Calu3 (cell line): ENCODE measurements at regions not wholly inside any gene's neighbourhood (a gene's known extent, or its start where the extent isn't known, plus 50 kb on each side); places are given as distances from the start of the nearest gene placed in this dataset.
"Not testable (repeated sequence)": the region's sequence is repeated elsewhere in the genome, so short reads cannot be mapped to it uniquely, and the experiment has no call there.

Experiments
- BruUV-seq: library from RNA; stranded (reverse); fragments of 400-500 nt; replicated peaks from 2 replicates; lab custom pipeline; 2021; lab: Mats Ljungman, UMichigan
- CTCF ChIA-PET: fragments of 300-600 bp; sonication (Branson Sonifier 250); formaldehyde crosslinking; loops from one replicate; lab custom pipeline; 2022; ENCODE audit warnings: antibody characterized with exemption; lab: Charles Lee
- DNase-seq: peaks from one replicate; pipeline ENCODE4 v3.0.0; 2022
- H3K27ac Mint-ChIP-seq: one replicate; pipeline ENCODE4 v1.8.0; 2022; ENCODE audit warnings: mixed read lengths; ENCODE audit not compliant: unreplicated experiment
- H3K27me3 Mint-ChIP-seq: one replicate; pipeline ENCODE4 v1.8.0; 2022; ENCODE audit warnings: mixed read lengths; ENCODE audit not compliant: unreplicated experiment
- H3K36me3 Mint-ChIP-seq: one replicate; pipeline ENCODE4 v1.8.0; 2022; ENCODE audit warnings: mild to moderate bottlenecking, moderate library complexity, mixed read lengths; ENCODE audit not compliant: insufficient read depth, unreplicated experiment
- H3K4me1 Mint-ChIP-seq: one replicate; pipeline ENCODE4 v1.8.0; 2022; ENCODE audit warnings: mild to moderate bottlenecking, low read depth, mixed read lengths; ENCODE audit not compliant: unreplicated experiment
- H3K4me3 Mint-ChIP-seq: one replicate; pipeline ENCODE4 v1.8.0; 2022; ENCODE audit warnings: mild to moderate bottlenecking, low read depth, moderate library complexity, mixed read lengths; ENCODE audit not compliant: unreplicated experiment
- H3K9me3 Mint-ChIP-seq: one replicate; pipeline ENCODE4 v1.8.0; 2022; ENCODE audit warnings: low read depth, mixed read lengths; ENCODE audit not compliant: unreplicated experiment
- intact Hi-C: fragments of 100-400 bp; cut with micrococcal nuclease; formaldehyde crosslinking; loops from one replicate; pipeline ENCODE4 v1.10.0; 2022; ENCODE audit not compliant: unreplicated experiment
- TF ChIP-seq, protein P1 (sequence below): fragments of 200-600 bp; IDR thresholded peaks from one replicate; pipeline ENCODE4 v1.8.0; 2022; ENCODE audit warnings: antibody characterized with exemption; ENCODE audit not compliant: unreplicated experiment

GRCh38 chr10:121138112-121138860 is 287.1 kb downstream of the WDR11 start:
- no peaks in the 10 kb centered on the region for H3K4me1 Mint-ChIP-seq
- H3K36me3 Mint-ChIP-seq = no peaks in the 10 kb centered on the region
- no peak overlapping the region for H3K27ac Mint-ChIP-seq
- CTCF ChIA-PET = no interaction called here
- no peak for DNase-seq
- H3K9me3 Mint-ChIP-seq = peaks cover 7% of the 10 kb centered on the region
- no peak overlapping the region for H3K4me3 Mint-ChIP-seq
- TF ChIP-seq, protein P1, sequence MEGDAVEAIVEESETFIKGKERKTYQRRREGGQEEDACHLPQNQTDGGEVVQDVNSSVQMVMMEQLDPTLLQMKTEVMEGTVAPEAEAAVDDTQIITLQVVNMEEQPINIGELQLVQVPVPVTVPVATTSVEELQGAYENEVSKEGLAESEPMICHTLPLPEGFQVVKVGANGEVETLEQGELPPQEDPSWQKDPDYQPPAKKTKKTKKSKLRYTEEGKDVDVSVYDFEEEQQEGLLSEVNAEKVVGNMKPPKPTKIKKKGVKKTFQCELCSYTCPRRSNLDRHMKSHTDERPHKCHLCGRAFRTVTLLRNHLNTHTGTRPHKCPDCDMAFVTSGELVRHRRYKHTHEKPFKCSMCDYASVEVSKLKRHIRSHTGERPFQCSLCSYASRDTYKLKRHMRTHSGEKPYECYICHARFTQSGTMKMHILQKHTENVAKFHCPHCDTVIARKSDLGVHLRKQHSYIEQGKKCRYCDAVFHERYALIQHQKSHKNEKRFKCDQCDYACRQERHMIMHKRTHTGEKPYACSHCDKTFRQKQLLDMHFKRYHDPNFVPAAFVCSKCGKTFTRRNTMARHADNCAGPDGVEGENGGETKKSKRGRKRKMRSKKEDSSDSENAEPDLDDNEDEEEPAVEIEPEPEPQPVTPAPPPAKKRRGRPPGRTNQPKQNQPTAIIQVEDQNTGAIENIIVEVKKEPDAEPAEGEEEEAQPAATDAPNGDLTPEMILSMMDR = no peak
- intact Hi-C loops = no loop called here
- BruUV-seq = no TSS peak
- H3K27me3 Mint-ChIP-seq = no peaks in the 10 kb centered on the region

- no TSS peak for BruUV-seq
- Mint-ChIP-seq H3K27ac (no peak overlapping the region), H3K27me3 (no peaks in the 10 kb centered on the region), H3K36me3 (no peaks in the 10 kb centered on the region), H3K9me3 (peaks cover 7% of the 10 kb centered on the region), H3K4me1 (no peaks in the 10 kb centered on the region), H3K4me3 (no peak overlapping the region)
- TF ChIP-seq, protein P1 = no peak
- intact Hi-C loops = no loop called here
- no peak for DNase-seq
- CTCF ChIA-PET = no interaction called here
Observed at GRCh38 chr10:121138918-121139317, 287.8 kb downstream of the WDR11 start.

DNA sequence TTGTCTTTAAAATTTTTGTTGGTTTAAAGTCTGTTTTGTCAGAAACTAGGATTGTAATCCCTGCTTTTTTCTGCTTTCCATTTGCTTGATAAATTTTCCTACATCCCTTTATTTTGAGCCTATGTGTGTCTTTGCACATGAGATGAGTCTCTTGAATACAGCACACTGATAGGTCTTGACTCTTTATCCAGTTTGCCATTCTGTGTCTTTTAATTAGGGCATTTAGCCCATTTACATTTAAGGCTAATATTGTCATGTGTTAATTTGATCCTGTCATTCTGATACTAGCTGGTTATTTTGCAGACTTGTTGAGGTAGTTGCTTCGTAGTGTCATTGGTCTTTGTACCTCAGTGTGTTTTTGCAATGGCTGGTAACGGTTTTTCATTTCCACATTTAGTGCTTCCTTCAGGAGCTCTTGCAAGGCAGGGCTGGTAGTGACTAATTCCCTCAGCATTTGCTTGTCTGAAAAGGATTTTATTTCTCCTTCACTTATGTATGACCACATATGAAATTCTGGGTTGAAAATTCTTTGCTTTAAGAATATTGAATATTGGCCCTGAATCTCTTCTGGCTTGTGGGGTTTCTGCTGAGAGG is 294.7 kb downstream of the WDR11 start:
- DNase-seq, BruUV-seq, CTCF ChIA-PET, H3K4me3 Mint-ChIP-seq, intact Hi-C loops, H3K4me1 Mint-ChIP-seq, H3K36me3 Mint-ChIP-seq, H3K27ac Mint-ChIP-seq, H3K27me3 Mint-ChIP-seq: not testable (repeated sequence)
- peaks cover 17% of the 10 kb centered on the region for H3K9me3 Mint-ChIP-seq

GRCh38 chr10:121148921-121149320 is 297.8 kb downstream of the WDR11 start:
- Mint-ChIP-seq H3K4me1 (no peaks in the 10 kb centered on the region), H3K4me3 (no peak overlapping the region), H3K36me3 (no peaks in the 10 kb centered on the region), H3K9me3 (peaks cover 17% of the 10 kb centered on the region), H3K27me3 (no peaks in the 10 kb centered on the region), H3K27ac (no peak overlapping the region)
- TF ChIP-seq, protein P1 = no peak
- intact Hi-C loops = no loop called here
- no peak for DNase-seq
- CTCF ChIA-PET = no interaction called here
- no TSS peak for BruUV-seq

DNA sequence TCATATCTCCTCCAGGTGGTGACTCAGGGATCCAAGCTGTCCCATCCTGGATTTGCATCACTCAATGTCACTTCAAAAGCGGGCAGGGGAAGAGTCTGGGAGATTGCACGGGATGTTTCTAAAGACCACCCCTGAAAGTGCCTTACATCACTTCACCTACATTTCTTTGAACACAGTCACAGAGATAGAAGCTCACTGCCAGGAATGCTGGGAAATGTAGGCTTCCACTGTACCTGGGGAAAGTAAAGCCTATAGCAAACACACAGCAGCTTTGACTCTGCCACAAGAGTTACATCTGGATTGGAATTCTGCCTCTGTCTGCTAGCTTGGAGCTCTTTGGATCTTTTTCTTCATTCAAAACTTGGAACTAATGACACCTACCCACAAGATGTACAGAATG is 300.9 kb downstream of the WDR11 start:
- intact Hi-C loops = no loop called here

More for the DNA sequence above, 300.9 kb downstream of the WDR11 start:
- Mint-ChIP-seq H3K27me3 (no peaks in the 10 kb centered on the region), H3K9me3 (peaks cover 8% of the 10 kb centered on the region), H3K36me3 (no peaks in the 10 kb centered on the region), H3K4me3 (no peak overlapping the region), H3K27ac (no peak overlapping the region), H3K4me1 (peaks cover 30% of the 10 kb centered on the region)
- BruUV-seq = no TSS peak
- TF ChIP-seq, protein P1 = no peak
- CTCF ChIA-PET = no interaction called here
- DNase-seq = no peak
